ENCODE measurements at regions not wholly inside any gene's neighbourhood (a gene's known extent, or its start where the extent isn't known, plus 50 kb on each side); places are given as distances from the start of the nearest gene placed in this dataset. TPM values are rescaled to one million over a fixed set of nuclear protein-coding genes. Genes with fewer than 3 reads are reported as not detected.

Small RNA genes in the stretch of these regions (small RNA-seq; reads per million reads assigned to genes)
- gene AC138649.4 (not detected), gene RN7SL495P (not detected)
